Neural cell (in vitro differentiated cells): ENCODE measurements at regions not wholly inside any gene's neighbourhood (a gene's known extent, or its start where the extent isn't known, plus 50 kb on each side); places are given as distances from the start of the nearest gene placed in this dataset.

ENCODE experiments used
- H2AFZ ChIP-seq: fragments of 200-600, 300-800 bp; sonication (generic), shearing (Covaris generic); 2 replicates; pipeline ENCODE4 v1.6.0; 2014; ENCODE audit warnings: low read depth, mild to moderate bottlenecking, antibody characterized with exemption, low read length, moderate library complexity
- H3F3A ChIP-seq: fragments of 200-600 bp; shearing (Covaris generic); 2 replicates; pipeline ENCODE4 v1.6.1; 2016; ENCODE audit warnings: mild to moderate bottlenecking, moderate library complexity, mixed read lengths, antibody characterized with exemption, low read length; ENCODE audit not compliant: insufficient read depth, poor library complexity, severe bottlenecking
- H3K27ac ChIP-seq: fragments of 200-600, 300-800 bp; sonication (generic), shearing (Covaris generic); 2 replicates; pipeline ENCODE4 v1.5.1; 2014; ENCODE audit warnings: mild to moderate bottlenecking, low read length, moderate library complexity
- H3K27me3 ChIP-seq: fragments of 300-800, 200-600 bp; sonication (generic), shearing (Covaris generic); 2 replicates; pipeline ENCODE4 v1.6.0; 2014; ENCODE audit warnings: mild to moderate bottlenecking, low read depth, low read length, moderate library complexity; ENCODE audit not compliant: insufficient read depth
- H3K36me3 ChIP-seq: fragments of 300-800, 200-600 bp; sonication (generic), shearing (Covaris generic); 2 replicates; pipeline ENCODE4 v1.5.1; 2014; ENCODE audit warnings: mild to moderate bottlenecking, antibody characterized with exemption, low read length, moderate library complexity; ENCODE audit not compliant: insufficient read depth
- H3K4me2 ChIP-seq: fragments of 300-800, 200-600 bp; sonication (generic), shearing (Covaris generic); 2 replicates; pipeline ENCODE4 v1.6.0; 2014; ENCODE audit warnings: mild to moderate bottlenecking, low read length
- H3K4me3 ChIP-seq: fragments of 300-800, 200-600 bp; sonication (generic), shearing (Covaris generic); 2 replicates; pipeline ENCODE4 v1.5.1; 2014; ENCODE audit warnings: mild to moderate bottlenecking, low read length, moderate library complexity
- H3K79me2 ChIP-seq: fragments of 200-600 bp; shearing (Covaris generic); replicated peaks from 2 replicates; pipeline ENCODE4 v1.6.0; 2014; ENCODE audit warnings: mild to moderate bottlenecking, low read length, moderate library complexity; ENCODE audit not compliant: insufficient read depth
- H3K9ac ChIP-seq: fragments of 300-800, 200-600 bp; sonication (generic), shearing (Covaris generic); 2 replicates; pipeline ENCODE4 v1.6.1; 2016; ENCODE audit warnings: mild to moderate bottlenecking, low read length, mixed read lengths
- H3K9me2 ChIP-seq: fragments of 200-600 bp; shearing (Covaris generic); 2 replicates; pipeline ENCODE4 v1.6.1; 2016; ENCODE audit warnings: mild to moderate bottlenecking, low read length, mixed read lengths; ENCODE audit not compliant: insufficient read depth
- H3K9me3 ChIP-seq: fragments of 200-600, 300-800 bp; sonication (generic), shearing (Covaris generic); 2 replicates; pipeline ENCODE4 v1.6.1; 2016; ENCODE audit warnings: mild to moderate bottlenecking, mixed run types, low read length, moderate library complexity, mixed read lengths
- H4K20me1 ChIP-seq: fragments of 200-600 bp; shearing (Covaris generic); 2 replicates; pipeline ENCODE4 v1.6.1; 2016; ENCODE audit warnings: mild to moderate bottlenecking, mixed run types; ENCODE audit not compliant: insufficient read depth
- CTCF ChIP-seq: fragments of 450-650 bp; IDR thresholded peaks from 2 replicates; pipeline ENCODE4 v1.5.1; 2014; ENCODE audit warnings: antibody characterized with exemption, mild to moderate bottlenecking, moderate library complexity; ENCODE audit not compliant: poor library complexity, severe bottlenecking
- EP300 ChIP-seq: fragments of 450-650 bp; conservative IDR thresholded peaks from 2 replicates; pipeline ENCODE4 v1.6.1; 2014; ENCODE audit warnings: antibody characterized with exemption, mild to moderate bottlenecking, moderate library complexity; ENCODE audit not compliant: poor library complexity, severe bottlenecking
- EZH2 ChIP-seq: fragments of 200-600, 300-800 bp; shearing (Covaris generic), sonication (generic); IDR thresholded peaks from 2 replicates; pipeline ENCODE4 v1.6.1; 2014; ENCODE audit warnings: antibody characterized with exemption, low read length, borderline replicate concordance, mild to moderate bottlenecking; ENCODE audit not compliant: insufficient read depth, poor library complexity, severe bottlenecking
- MXI1 ChIP-seq: fragments of 450-650 bp; conservative IDR thresholded peaks from 2 replicates; pipeline ENCODE4 v1.6.1; 2014; ENCODE audit warnings: antibody characterized with exemption, mild to moderate bottlenecking; ENCODE audit not compliant: poor library complexity, severe bottlenecking
- POLR2AphosphoS5 ChIP-seq: IDR thresholded peaks from 2 replicates; pipeline ENCODE4 v1.6.1; 2012
- RAD21 ChIP-seq: fragments of 450-650 bp; conservative IDR thresholded peaks from 2 replicates; pipeline ENCODE4 v1.6.1; 2014; ENCODE audit warnings: antibody characterized with exemption, mild to moderate bottlenecking, moderate library complexity
- REST ChIP-seq: IDR thresholded peaks from 2 replicates; pipeline ENCODE4 v1.6.1; 2012; ENCODE audit warnings: borderline replicate concordance
- SMC3 ChIP-seq: fragments of 450-650 bp; conservative IDR thresholded peaks from 2 replicates; pipeline ENCODE4 v1.6.1; 2014; ENCODE audit warnings: antibody characterized with exemption, mild to moderate bottlenecking, moderate library complexity; ENCODE audit not compliant: poor library complexity
- TAF1 ChIP-seq: IDR thresholded peaks from 2 replicates; pipeline ENCODE4 v1.6.1; 2012; ENCODE audit warnings: low read depth

- H3F3A ChIP-seq, result no peaks in the 10 kb centered on the region
- no peaks in the 10 kb centered on the region for H3K79me2 ChIP-seq
- H3K27me3 ChIP-seq, result no peaks in the 10 kb centered on the region
- no peak overlapping the region for H3K4me3 ChIP-seq
- no peaks in the 10 kb centered on the region for H3K36me3 ChIP-seq
- TF ChIP-seq TAF1 (no peak), REST (no peak), POLR2AphosphoS5 (no peak)
- H2AFZ ChIP-seq, result no peak overlapping the region
- no peak overlapping the region for H3K9ac ChIP-seq
- no peaks in the 10 kb centered on the region for H3K9me2 ChIP-seq
- no peaks in the 10 kb centered on the region for H3K9me3 ChIP-seq
- H4K20me1 ChIP-seq, result no peaks in the 10 kb centered on the region
- no peak overlapping the region for H3K27ac ChIP-seq
- H3K4me2 ChIP-seq, result no peak overlapping the region
Measured at GRCh38 chr9:107807183-107807582, 317.6 kb upstream of the KLF4 start.

- H2AFZ ChIP-seq, result no peak overlapping the region
- no peak overlapping the region for H3K27ac ChIP-seq
- no peaks in the 10 kb centered on the region for H3K79me2 ChIP-seq
- no peaks in the 10 kb centered on the region for H3F3A ChIP-seq
- H3K9me2 ChIP-seq, result no peaks in the 10 kb centered on the region
- H3K4me2 ChIP-seq, result no peak overlapping the region
- TF ChIP-seq EZH2 (no peak), REST (no peak), SMC3 (no peak), EP300 (no peak), POLR2AphosphoS5 (no peak), TAF1 (no peak), RAD21 (no peak), MXI1 (no peak), CTCF (no peak)
- no peak overlapping the region for H3K9ac ChIP-seq
- no peaks in the 10 kb centered on the region for H4K20me1 ChIP-seq
- H3K9me3 ChIP-seq, result no peaks in the 10 kb centered on the region
- no peak overlapping the region for H3K4me3 ChIP-seq
- H3K27me3 ChIP-seq, result no peaks in the 10 kb centered on the region
- no peaks in the 10 kb centered on the region for H3K36me3 ChIP-seq
Measured at GRCh38 chr9:107805201-107805600, 315.6 kb upstream of the KLF4 start.
